HCT116 (cell line): ENCODE measurements at regions not wholly inside any gene's neighbourhood (a gene's known extent, or its start where the extent isn't known, plus 50 kb on each side); places are given as distances from the start of the nearest gene placed in this dataset.

Experiments
- ATAC-seq: fragments of 200-7000 bp; cut with Tn5 transposase; 2 replicates; pipeline ENCODE4 v1.9.1; 2020; ENCODE audit warnings: mild to moderate bottlenecking, moderate library complexity
- BruUV-seq: library from RNA; stranded (reverse); fragments of 400-500 nt; replicated peaks from 2 replicates; lab custom pipeline; 2021; lab: Mats Ljungman, UMichigan
- CTCF ChIA-PET: fragments of 300-600 bp; sonication (Branson Sonifier 250); formaldehyde crosslinking; loops from one replicate; lab custom pipeline; 2021; ENCODE audit warnings: antibody characterized with exemption; lab: Charles Lee
- POLR2A ChIA-PET: fragments of 300-600, 350-600 bp; sonication (Branson Sonifier 250); formaldehyde crosslinking; loops from one replicate; lab custom pipeline; 2021; ENCODE audit warnings: antibody characterized with exemption; lab: Charles Lee
- RAD21 ChIA-PET, 2 experiments: fragments of 300-600 bp; sonication (Branson Sonifier 250); formaldehyde crosslinking; loops; one replicate each; lab custom pipeline; 2023; ENCODE audit warnings: low total read pairs in 2 of 2; ENCODE audit not compliant: uncharacterized antibody in 2 of 2, unreplicated experiment in 2 of 2, low non-redundant PET in 1 of 2; lab: Charles Lee
- DNase-seq: peaks from one replicate; pipeline ENCODE4 v3.0.0-alpha.2; 2010; ENCODE audit warnings: low read depth, low spot score
- H2AFZ ChIP-seq: fragments of 200-600 bp; shearing (Covaris generic), sonication (generic); 2 replicates; pipeline ENCODE4 v1.6.1; 2017; ENCODE audit warnings: low read depth, mixed run types, mixed read lengths, antibody characterized with exemption, low read length; ENCODE audit not compliant: poor library complexity, severe bottlenecking
- H3K27ac ChIP-seq: 2 replicates; pipeline ENCODE4 v1.5.1; 2012; ENCODE audit warnings: low read depth, low read length
- H3K27me3 ChIP-seq: fragments of 200-600 bp; sonication (generic); 2 replicates; pipeline ENCODE4 v1.6.1; 2016; ENCODE audit warnings: mixed run types, low read length, mixed read lengths; ENCODE audit not compliant: insufficient read depth
- H3K36me3 ChIP-seq, 2 experiments: fragments of 200-500 bp in 1 of 2; fragments of 200-600 bp in 1 of 2; sonication (Bioruptor generic) in 1 of 2; sonication (generic) in 1 of 2; 2 replicates each; pipeline versions ENCODE4 v1.5.1 to v1.6.1; 2014 to 2016; ENCODE audit warnings: low read length in 2 of 2, inconsistent platforms in 1 of 2, mixed read lengths in 1 of 2, mixed run types in 1 of 2; ENCODE audit not compliant: insufficient read depth in 2 of 2, control insufficient read depth in 1 of 2
- H3K4me1 ChIP-seq, 2 experiments: fragments of 200-600 bp in 1 of 2; sonication (generic) in 1 of 2; 2 replicates each; pipeline versions ENCODE4 v1.5.1 to v1.6.1; 2012 to 2017; ENCODE audit warnings: low read length in 2 of 2, inconsistent platforms in 1 of 2, mild to moderate bottlenecking in 1 of 2, mixed read lengths in 1 of 2, mixed run types in 1 of 2, moderate library complexity in 1 of 2; ENCODE audit not compliant: insufficient read depth in 2 of 2, control insufficient read depth in 1 of 2
- H3K4me2 ChIP-seq: fragments of 200-600 bp; sonication (generic); 2 replicates; pipeline ENCODE4 v1.6.1; 2017; ENCODE audit warnings: mixed run types, low read length, mixed read lengths
- H3K4me3 ChIP-seq, 2 experiments: fragments of 200-600 bp in 1 of 2; sonication (generic) in 1 of 2; replicated peaks in 1 of 2; 2 replicates each; pipeline ENCODE4 v1.5.1; 2011 to 2016; ENCODE audit warnings: low read length in 2 of 2, control low read depth in 1 of 2, low read depth in 1 of 2, mild to moderate bottlenecking in 1 of 2, mixed read lengths in 1 of 2, mixed run types in 1 of 2
- H3K79me2 ChIP-seq: fragments of 200-600 bp; sonication (generic); 2 replicates; pipeline ENCODE4 v1.6.1; 2017; ENCODE audit warnings: mild to moderate bottlenecking, mixed run types, low read length, moderate library complexity, mixed read lengths; ENCODE audit not compliant: insufficient read depth
- H3K9ac ChIP-seq: fragments of 200-600 bp; sonication (generic); 2 replicates; pipeline ENCODE4 v1.6.1; 2016; ENCODE audit warnings: low read length, mixed read lengths
- H3K9me2 ChIP-seq: fragments of 200-600 bp; sonication (generic), shearing (Covaris generic); 2 replicates; pipeline ENCODE4 v1.6.1; 2017; ENCODE audit warnings: mixed run types, mild to moderate bottlenecking, moderate library complexity; ENCODE audit not compliant: insufficient read depth
- H3K9me3 ChIP-seq, 2 experiments: fragments of 200-500 bp in 1 of 2; fragments of 200-600 bp in 1 of 2; sonication (Bioruptor generic) in 1 of 2; sonication (generic) in 1 of 2; 2 replicates each; pipeline ENCODE4 v1.6.1; 2014 to 2017; ENCODE audit warnings: low read length in 2 of 2, mixed read lengths in 2 of 2, inconsistent platforms in 1 of 2, low read depth in 1 of 2, mild to moderate bottlenecking in 1 of 2, mixed run types in 1 of 2, moderate library complexity in 1 of 2; ENCODE audit not compliant: control insufficient read depth in 1 of 2, insufficient read depth in 1 of 2
- H4K20me1 ChIP-seq: fragments of 200-600 bp; sonication (generic), shearing (Covaris generic); 2 replicates; pipeline ENCODE4 v1.6.1; 2017; ENCODE audit warnings: mixed run types, mild to moderate bottlenecking, moderate library complexity; ENCODE audit not compliant: insufficient read depth
- ATF3 ChIP-seq: IDR thresholded peaks from 2 replicates; pipeline ENCODE4 v1.6.1; 2012
- CBX3 ChIP-seq: IDR thresholded peaks from 2 replicates; pipeline ENCODE4 v1.6.1; 2012; ENCODE audit warnings: low read depth
- CTCF ChIP-seq, 3 experiments: fragments of 200-600 bp in 1 of 3; sonication (generic) in 1 of 3; IDR thresholded peaks in 2 of 3; conservative IDR thresholded peaks in 1 of 3; 2 replicates each; pipeline ENCODE4 v1.5.1; 2012 to 2017; ENCODE audit warnings: low read depth in 2 of 3, low read length in 2 of 3, antibody characterized with exemption in 1 of 3, borderline replicate concordance in 1 of 3, control low read depth in 1 of 3, mild to moderate bottlenecking in 1 of 3, mixed read lengths in 1 of 3, mixed run types in 1 of 3, moderate library complexity in 1 of 3; ENCODE audit not compliant: insufficient read depth in 1 of 3
- EGR1 ChIP-seq: IDR thresholded peaks from 2 replicates; pipeline ENCODE4 v1.6.1; 2012; ENCODE audit warnings: low read depth
- ELF1 ChIP-seq: IDR thresholded peaks from 2 replicates; pipeline ENCODE4 v1.6.1; 2012; ENCODE audit warnings: low read depth, borderline replicate concordance
- EZH2 ChIP-seq: fragments of 200-600 bp; sonication (generic); IDR thresholded peaks from 2 replicates; pipeline ENCODE4 v1.6.1; 2017; ENCODE audit warnings: antibody characterized with exemption, mixed run types
- MAX ChIP-seq: IDR thresholded peaks from 2 replicates; pipeline ENCODE4 v1.6.1; 2012
- POLR2A ChIP-seq: IDR thresholded peaks from 2 replicates; pipeline ENCODE4 v1.7.0; 2011; ENCODE audit warnings: borderline replicate concordance; ENCODE audit not compliant: insufficient read depth, insufficient read length; ENCODE audit errors: extremely low read depth
- POLR2AphosphoS5 ChIP-seq: IDR thresholded peaks from 2 replicates; pipeline ENCODE4 v1.6.1; 2011; ENCODE audit warnings: mild to moderate bottlenecking, low read depth, low read length, moderate library complexity
- REST ChIP-seq: IDR thresholded peaks from 2 replicates; pipeline ENCODE4 v1.6.1; 2012; ENCODE audit warnings: low read depth
- TCF7L2 ChIP-seq: IDR thresholded peaks from 2 replicates; pipeline ENCODE4 v1.7.0; 2011; ENCODE audit warnings: borderline replicate concordance, inconsistent platforms; ENCODE audit not compliant: insufficient read depth, insufficient read length; ENCODE audit errors: extremely low read depth
- ZBTB33 ChIP-seq: IDR thresholded peaks from 2 replicates; pipeline ENCODE4 v1.6.1; 2011; ENCODE audit warnings: mild to moderate bottlenecking, low read length, moderate library complexity; ENCODE audit not compliant: insufficient replicate concordance; ENCODE audit errors: extremely low read depth
- ZNF274 ChIP-seq: fragments of 200-500 bp; sonication (Bioruptor generic); IDR thresholded peaks from 2 replicates; pipeline ENCODE4 v1.6.1; 2014; ENCODE audit warnings: mild to moderate bottlenecking, low read depth, low read length, inconsistent platforms
- intact Hi-C: fragments of 100-400 bp; cut with micrococcal nuclease; formaldehyde crosslinking; loops from 2 replicates; pipeline ENCODE4 v1.10.0; 2022

GRCh38 chr14:71709987-71710386, 222.2 kb upstream of the RGS6 start (continued):
- no peak for TF ChIP-seq ELF1

- no peaks in the 10 kb centered on the region for H3K27me3 ChIP-seq
- RAD21 ChIA-PET, result no interaction called here
- intact Hi-C loops, result no loop called here
- BruUV-seq, result no TSS peak
- peak overlapping the region; percentile 48 for H3K4me2 ChIP-seq
- no peaks in the 10 kb centered on the region for H3K36me3 ChIP-seq
- H3K4me1 ChIP-seq, result peaks cover 8 to 13% of the 10 kb centered on the region in 2 experiments
- ATAC-seq (no peak), DNase-seq (no peak)
- no peaks in the 10 kb centered on the region for H3K79me2 ChIP-seq
- no peak overlapping the region for H3K27ac ChIP-seq
- no peak overlapping the region for H3K4me3 ChIP-seq
- no peaks in the 10 kb centered on the region for H3K9me2 ChIP-seq
- TF ChIP-seq CBX3, result no peak
- no peak for TF ChIP-seq TCF7L2
- no peak for TF ChIP-seq POLR2A
- TF ChIP-seq ZNF274, result no peak
- TF ChIP-seq REST, result no peak
- TF ChIP-seq ATF3, result no peak
- TF ChIP-seq EZH2, result no peak
- no peak for TF ChIP-seq CTCF (IDR thresholded peaks at IDR 0.05 in 2 of 3, conservative IDR thresholded peaks at IDR 0.05 in 1 of 3; ENCODE audit: borderline replicate concordance in 1 of 3, insufficient read depth in 1 of 3, low read depth in 2 of 3, low read length in 2 of 3)
- no peak for TF ChIP-seq POLR2AphosphoS5
- no peak for TF ChIP-seq EGR1
- no peak for TF ChIP-seq MAX
- TF ChIP-seq ZBTB33, result no peak
- H4K20me1 ChIP-seq, result no peaks in the 10 kb centered on the region
- CTCF ChIA-PET, result interaction anchor here (1.8 kb wide), 1 partner anchor 10 kb away, joined by 7 read pairs; no protein-coding TSS in a partner anchor
- H3K9ac ChIP-seq, result no peak overlapping the region
- H2AFZ ChIP-seq, result no peak overlapping the region
- POLR2A ChIA-PET, result no interaction called here
- no peaks in the 10 kb centered on the region for H3K9me3 ChIP-seq
These were observed 221.1 kb upstream of the RGS6 start for GRCh38 chr14:71711125-71711524.
